IgD-negative memory B cell (primary cell): ENCODE measurements at regions not wholly inside any gene's neighbourhood (a gene's known extent, or its start where the extent isn't known, plus 50 kb on each side); places are given as distances from the start of the nearest gene placed in this dataset.
A peak's percentile ranks its signal among the peaks of the same experiment; 100 is the strongest.
"Not testable (repeated sequence)": the region's sequence is repeated elsewhere in the genome, so short reads cannot be mapped to it uniquely, and the experiment has no call there.

Experiments used
- H3K27ac Mint-ChIP-seq, 3 donors: one replicate each; pipeline ENCODE4 v1.8.0; 2020 to 2022; ENCODE audit warnings: mild to moderate bottlenecking in 3 of 3, mixed read lengths in 3 of 3, moderate library complexity in 1 of 3
- H3K27me3 Mint-ChIP-seq: one replicate; pipeline ENCODE4 v1.8.0; 2021; ENCODE audit warnings: mixed read lengths
- H3K36me3 Mint-ChIP-seq: one replicate; pipeline ENCODE4 v1.8.0; 2020; ENCODE audit warnings: mild to moderate bottlenecking, mixed read lengths
- H3K4me1 Mint-ChIP-seq, 3 donors: one replicate each; pipeline ENCODE4 v1.8.0; 2020 to 2022; ENCODE audit warnings: mixed read lengths in 3 of 3, mild to moderate bottlenecking in 1 of 3
- H3K4me3 Mint-ChIP-seq, 4 donors: one replicate each; pipeline ENCODE4 v1.8.0; 2020 to 2022; ENCODE audit warnings: mild to moderate bottlenecking in 4 of 4, mixed read lengths in 4 of 4, moderate library complexity in 3 of 4
- H3K9me3 Mint-ChIP-seq, 3 donors: one replicate each; pipeline ENCODE4 v1.8.0; 2020 to 2021; ENCODE audit warnings: mixed read lengths in 3 of 3, mild to moderate bottlenecking in 1 of 3

DNA sequence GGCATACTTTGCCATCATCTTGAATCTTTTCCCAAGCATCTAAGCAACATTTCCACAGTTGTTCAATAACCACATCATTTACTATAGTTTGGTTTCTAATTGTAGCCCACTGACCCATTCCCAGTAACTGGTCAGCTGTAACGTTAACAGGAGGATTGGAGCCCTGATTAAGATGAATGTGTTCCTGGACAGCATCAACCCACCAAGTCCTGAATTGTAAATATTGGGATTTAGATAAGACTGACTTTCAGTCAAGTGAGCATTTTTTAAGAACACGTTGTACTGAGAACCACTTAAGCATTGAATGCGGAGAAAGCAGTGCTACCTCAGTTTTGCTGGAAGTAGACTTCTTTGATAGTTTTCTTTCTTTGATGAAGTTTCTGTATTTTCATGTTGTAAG lies 53.3 kb upstream of the ARL4D start:
- H3K4me3 Mint-ChIP-seq, H3K27me3 Mint-ChIP-seq, H3K4me1 Mint-ChIP-seq, H3K36me3 Mint-ChIP-seq, H3K27ac Mint-ChIP-seq: not testable (repeated sequence)
- H3K9me3 Mint-ChIP-seq = peaks cover 9 to 14% (median 11%) of the 10 kb centered on the region in 3 donors

- Mint-ChIP-seq H3K4me3 (no peak overlapping the region), H3K27ac (no peak overlapping the region)
Measured at GRCh38 chr17:43344685-43345084, 54.1 kb upstream of the ARL4D start.

DNA sequence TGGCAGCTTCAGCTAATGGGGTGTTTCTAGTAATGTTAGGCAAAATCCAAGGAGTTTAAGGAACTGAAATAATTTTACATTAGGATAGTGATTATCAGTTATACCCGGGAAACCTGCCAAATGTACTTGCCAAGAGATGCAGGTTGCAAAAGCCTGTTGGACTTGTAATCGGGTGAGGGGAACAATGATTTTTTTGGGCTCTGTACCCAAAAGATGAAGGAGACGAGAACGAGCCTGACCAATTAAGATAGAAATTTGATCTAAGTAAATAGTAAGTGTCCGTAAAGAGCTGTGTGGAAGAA lies 56.3 kb upstream of the ARL4D start:
- Mint-ChIP-seq H3K36me3 (peaks cover 5% of the 10 kb centered on the region), H3K9me3 (peaks cover 0 to 5% (median 2%) of the 10 kb centered on the region in 3 donors), H3K27ac (peak overlapping the region in 1 of 3 donors; percentile 80), H3K4me3 (no peak overlapping the region), H3K27me3 (peaks cover 4% of the 10 kb centered on the region), H3K4me1 (peaks cover 0 to 4% (median 3%) of the 10 kb centered on the region in 3 donors)

More at GRCh38 chr17:43344685-43345084, 54.1 kb upstream of the ARL4D start:
- Mint-ChIP-seq H3K9me3 (peaks cover 9 to 11% (median 10%) of the 10 kb centered on the region in 3 donors), H3K27me3 (peaks cover 4% of the 10 kb centered on the region), H3K36me3 (peaks cover 5% of the 10 kb centered on the region), H3K4me1 (no peaks in the 10 kb centered on the region)

DNA sequence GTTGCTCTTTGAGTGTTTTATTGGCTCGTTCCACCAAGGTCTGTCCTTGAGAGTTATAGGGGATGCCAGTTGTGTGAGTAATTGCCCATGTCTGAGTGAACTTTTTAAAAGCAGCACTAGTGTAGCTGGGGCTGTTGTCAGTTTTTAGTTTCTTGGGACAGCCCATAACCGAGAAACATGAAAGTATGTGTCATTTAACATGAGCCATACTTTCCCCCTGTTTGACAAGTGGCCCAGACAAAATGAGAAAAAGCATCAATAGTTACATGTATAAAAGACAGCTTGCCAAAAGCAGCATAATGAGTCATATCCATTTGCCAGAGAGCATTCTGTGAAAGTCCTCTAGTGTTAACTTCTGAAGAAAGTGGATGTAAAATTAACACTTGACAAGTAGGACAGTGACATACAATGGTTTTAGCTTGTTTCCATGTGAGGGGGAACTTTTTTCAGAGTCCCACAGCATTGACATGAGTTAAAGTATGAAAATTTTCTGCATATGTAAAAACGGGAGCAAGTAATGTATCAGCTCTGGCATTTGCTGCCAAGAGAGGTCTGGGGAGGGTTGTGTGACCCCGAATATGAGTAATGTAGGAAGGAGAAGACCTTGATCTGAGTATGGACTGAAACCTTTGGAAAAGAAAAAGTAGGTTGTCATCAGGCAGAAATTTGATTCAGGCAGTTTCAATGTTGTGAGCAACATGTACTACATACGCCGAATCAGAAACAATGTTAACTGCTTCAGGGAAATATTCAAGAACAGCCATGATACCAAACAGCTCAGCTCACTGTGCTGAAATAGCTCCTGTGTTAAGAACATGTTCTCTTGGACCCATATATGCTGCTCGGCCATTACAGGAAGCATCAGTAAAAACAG lies 56.8 kb upstream of the ARL4D start:
- Mint-ChIP-seq H3K4me3 (no peak overlapping the region), H3K4me1 (peaks cover 0 to 4% (median 3%) of the 10 kb centered on the region in 3 donors), H3K27me3 (peaks cover 4% of the 10 kb centered on the region), H3K27ac (peak overlapping the region in 1 of 3 donors; percentile 80), H3K9me3 (no peaks in the 10 kb centered on the region), H3K36me3 (peaks cover 5% of the 10 kb centered on the region)

- Mint-ChIP-seq H3K9me3 (no peaks in the 10 kb centered on the region), H3K4me3 (peak overlapping the region in 1 of 4 donors; percentile 71), H3K36me3 (no peaks in the 10 kb centered on the region), H3K27ac (no peak overlapping the region), H3K27me3 (peaks cover 4% of the 10 kb centered on the region), H3K4me1 (peaks cover 2 to 10% (median 5%) of the 10 kb centered on the region in 3 donors)
Measured at GRCh38 chr17:43338886-43339516, 59.8 kb upstream of the ARL4D start.

DNA sequence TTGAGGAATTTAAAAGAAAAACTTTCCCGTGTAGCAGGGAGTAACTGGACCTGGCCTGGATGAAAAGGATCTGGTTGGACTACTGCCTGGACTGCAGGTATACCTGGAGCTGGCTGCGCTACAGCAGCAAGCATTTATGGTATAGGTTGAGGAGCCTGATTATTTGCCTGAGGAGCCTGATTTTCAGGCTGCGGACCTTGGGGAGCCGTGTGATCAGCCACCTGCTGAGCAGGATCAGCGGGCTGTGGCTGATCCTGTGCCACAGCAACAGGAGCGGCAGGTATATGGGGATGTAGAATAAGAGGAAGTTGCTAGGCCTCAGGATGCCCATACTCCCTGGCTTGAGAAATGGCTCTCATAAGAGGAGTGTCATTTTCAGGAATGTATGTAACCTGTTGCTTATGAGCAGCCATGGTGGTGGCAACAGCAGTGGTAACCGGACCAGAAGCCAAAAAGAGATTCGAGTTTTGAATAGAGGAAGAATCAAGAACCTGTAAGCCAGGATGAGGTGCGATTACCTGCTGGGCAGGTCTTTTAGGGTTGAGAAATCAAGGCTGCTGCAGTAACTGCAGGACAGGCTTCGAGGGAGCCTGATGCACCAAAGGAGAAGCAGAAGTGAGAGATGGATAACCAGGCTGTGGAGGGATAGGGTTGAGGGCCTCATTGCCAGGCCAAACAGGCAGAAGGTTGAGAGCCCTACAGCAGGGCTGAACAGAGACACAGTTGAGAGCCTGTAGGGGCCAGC lies 60.9 kb upstream of the ARL4D start:
- Mint-ChIP-seq H3K9me3 (no peaks in the 10 kb centered on the region), H3K27ac (no peak overlapping the region), H3K4me1 (peaks cover 6 to 15% (median 7%) of the 10 kb centered on the region in 3 donors), H3K4me3 (no peak overlapping the region), H3K36me3 (no peaks in the 10 kb centered on the region), H3K27me3 (peaks cover 2% of the 10 kb centered on the region)

DNA sequence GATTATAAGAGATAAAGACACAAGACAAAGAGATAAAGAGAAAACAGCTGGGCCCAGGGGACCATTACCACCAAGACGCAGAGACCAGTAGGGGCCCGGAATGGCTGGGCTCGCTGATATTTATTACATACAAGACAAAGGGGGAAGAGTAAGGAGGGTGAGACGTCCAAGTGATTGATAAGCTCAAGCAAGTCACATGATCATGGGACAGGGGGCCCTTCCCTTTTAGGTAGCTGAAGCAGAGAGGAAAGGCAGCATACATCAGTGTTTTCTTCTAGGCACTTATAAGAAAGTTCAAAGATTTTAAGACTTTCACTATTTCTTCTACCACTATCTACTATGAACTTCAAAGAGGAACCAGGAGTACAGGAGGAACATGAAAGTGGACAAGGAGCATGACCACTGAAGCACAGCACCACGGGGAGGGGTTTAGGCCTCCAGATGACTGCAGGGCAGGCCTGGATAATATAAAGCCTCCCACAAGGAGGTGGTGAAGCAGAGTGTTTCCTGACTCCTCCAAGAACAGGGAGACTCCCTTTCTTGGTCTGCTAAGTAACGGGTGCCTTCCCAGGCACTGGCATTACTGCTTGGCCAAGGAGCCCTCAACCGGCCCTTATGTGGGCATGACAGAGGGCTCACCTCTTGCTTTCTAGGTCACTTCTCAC lies 63.9 kb upstream of the ARL4D start:
- Mint-ChIP-seq H3K27me3 (no peaks in the 10 kb centered on the region), H3K4me1 (peaks cover 7 to 15% (median 8%) of the 10 kb centered on the region in 3 donors), H3K27ac (no peak overlapping the region), H3K4me3 (peak overlapping the region in 1 of 4 donors; percentile 39), H3K36me3 (no peaks in the 10 kb centered on the region), H3K9me3 (no peaks in the 10 kb centered on the region)

GRCh38 chr17:43333433-43333943 lies 65.3 kb upstream of the ARL4D start:
- H3K36me3 Mint-ChIP-seq = no peaks in the 10 kb centered on the region
- no peaks in the 10 kb centered on the region for H3K9me3 Mint-ChIP-seq
- H3K27ac Mint-ChIP-seq = peak overlapping the region in 1 of 3 donors; percentile 86
- H3K4me1 Mint-ChIP-seq = peaks cover 6 to 12% (median 7%) of the 10 kb centered on the region in 3 donors
- peak overlapping the region in 2 of 4 donors; percentile 36 to 78 for H3K4me3 Mint-ChIP-seq
- no peaks in the 10 kb centered on the region for H3K27me3 Mint-ChIP-seq

GRCh38 chr17:43332230-43332629 lies 66.6 kb upstream of the ARL4D start:
- Mint-ChIP-seq H3K27me3 (no peaks in the 10 kb centered on the region), H3K27ac (peak overlapping the region in 1 of 3 donors; percentile 86), H3K4me1 (peaks cover 5 to 11% (median 7%) of the 10 kb centered on the region in 3 donors), H3K9me3 (no peaks in the 10 kb centered on the region), H3K36me3 (no peaks in the 10 kb centered on the region), H3K4me3 (no peak overlapping the region)

DNA sequence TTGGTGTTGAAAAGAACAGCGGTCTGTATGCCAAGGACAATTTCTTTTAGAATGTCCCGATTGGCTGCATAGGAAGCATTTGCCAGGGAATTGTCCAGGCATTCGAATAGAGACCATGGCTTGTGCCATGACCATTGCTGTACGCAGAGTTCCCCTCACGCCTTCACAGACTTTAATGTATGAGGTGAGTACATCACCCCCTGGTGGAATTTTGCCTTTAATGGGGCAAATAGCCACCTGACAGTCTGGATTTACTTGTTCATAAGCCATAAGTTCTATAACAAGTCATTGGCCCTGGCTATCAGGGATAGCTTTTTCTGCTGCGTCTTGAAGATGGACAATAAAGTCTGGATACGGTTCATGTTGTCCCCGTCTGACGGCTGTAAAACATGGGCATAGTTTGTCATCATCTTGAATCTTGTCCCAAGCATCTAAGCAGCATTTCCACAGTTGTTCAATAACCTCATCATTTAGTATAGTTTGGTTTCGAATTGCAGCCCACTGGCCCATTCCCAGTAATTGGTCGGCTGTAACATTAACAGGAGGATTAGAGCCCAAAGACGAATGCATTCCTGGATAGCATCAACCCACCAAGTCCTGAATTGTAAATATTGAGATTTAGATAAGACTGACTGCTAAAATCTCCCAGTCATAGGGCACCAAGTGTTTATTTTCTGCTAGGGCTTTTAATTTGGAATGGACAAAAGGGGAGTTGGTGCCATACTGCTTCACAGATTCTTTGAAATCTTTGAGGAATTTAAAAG lies 67.7 kb upstream of the ARL4D start:
- no peak overlapping the region for H3K27ac Mint-ChIP-seq
- H3K27me3 Mint-ChIP-seq = no peaks in the 10 kb centered on the region
- H3K4me1 Mint-ChIP-seq = peaks cover 5 to 11% (median 7%) of the 10 kb centered on the region in 3 donors
- H3K4me3 Mint-ChIP-seq = no peak overlapping the region
- no peaks in the 10 kb centered on the region for H3K36me3 Mint-ChIP-seq
- H3K9me3 Mint-ChIP-seq = no peaks in the 10 kb centered on the region

GRCh38 chr17:43329183-43329582 lies 69.6 kb upstream of the ARL4D start:
- no peaks in the 10 kb centered on the region for H3K27me3 Mint-ChIP-seq
- peak overlapping the region in 1 of 4 donors; percentile 27 for H3K4me3 Mint-ChIP-seq
- peaks cover 5 to 10% (median 7%) of the 10 kb centered on the region in 3 donors for H3K4me1 Mint-ChIP-seq

GRCh38 chr17:43328650-43329049 lies 70.1 kb upstream of the ARL4D start:
- H3K4me3 Mint-ChIP-seq = no peak overlapping the region
- H3K27me3 Mint-ChIP-seq = no peaks in the 10 kb centered on the region
- H3K36me3 Mint-ChIP-seq = no peaks in the 10 kb centered on the region
- peaks cover 2 to 8% (median 2%) of the 10 kb centered on the region in 3 donors for H3K4me1 Mint-ChIP-seq
- H3K27ac Mint-ChIP-seq = no peak overlapping the region
- no peaks in the 10 kb centered on the region for H3K9me3 Mint-ChIP-seq

More at GRCh38 chr17:43329183-43329582, 69.6 kb upstream of the ARL4D start:
- H3K27ac Mint-ChIP-seq = no peak overlapping the region
- no peaks in the 10 kb centered on the region for H3K9me3 Mint-ChIP-seq
- no peaks in the 10 kb centered on the region for H3K36me3 Mint-ChIP-seq

DNA sequence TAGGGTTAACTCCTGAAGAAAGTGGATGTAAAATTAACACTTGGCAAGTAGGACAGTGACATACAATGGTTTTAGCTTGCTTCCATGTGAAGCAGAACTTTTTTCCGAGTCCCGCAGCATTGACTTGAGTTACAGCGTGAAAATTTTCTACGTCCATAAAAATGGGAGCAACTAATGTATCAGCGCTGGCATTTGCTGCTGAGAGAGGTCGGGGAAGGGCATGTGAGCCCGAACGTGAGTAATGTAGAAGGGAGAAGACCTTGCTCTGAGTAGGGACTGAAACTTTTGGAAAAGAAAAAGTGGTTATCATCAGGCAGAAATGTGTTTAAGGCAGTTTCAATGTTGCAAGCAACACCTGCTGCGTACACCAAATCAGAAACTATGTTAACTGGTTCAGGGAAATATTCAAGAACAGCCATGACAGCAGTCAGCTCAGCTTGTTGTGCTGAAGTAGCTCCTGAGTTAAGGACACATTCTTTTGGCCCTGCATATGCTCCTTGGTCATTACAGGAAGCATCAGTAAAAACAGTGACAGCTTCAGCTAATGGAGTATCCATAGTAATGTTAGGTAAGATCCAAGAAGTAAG lies 70.9 kb upstream of the ARL4D start:
- H3K27ac Mint-ChIP-seq = peak overlapping the region in 1 of 3 donors; percentile 19
- peaks cover 0 to 6% (median 2%) of the 10 kb centered on the region in 3 donors for H3K4me1 Mint-ChIP-seq
- no peaks in the 10 kb centered on the region for H3K9me3 Mint-ChIP-seq

More for the DNA sequence above, 70.9 kb upstream of the ARL4D start:
- Mint-ChIP-seq H3K36me3 (no peaks in the 10 kb centered on the region), H3K27me3 (no peaks in the 10 kb centered on the region), H3K4me3 (no peak overlapping the region)
